AG20443 (cell line): ENCODE measurements at regions not wholly inside any gene's neighbourhood (a gene's known extent, or its start where the extent isn't known, plus 50 kb on each side); places are given as distances from the start of the nearest gene placed in this dataset.
"Not testable (repeated sequence)": the region's sequence is repeated elsewhere in the genome, so short reads cannot be mapped to it uniquely, and the experiment has no call there.

ENCODE experiments used
- DNase-seq: peaks from one replicate; pipeline ENCODE4 v3.0.0; 2012; ENCODE audit warnings: low spot score, mixed read lengths

DNA sequence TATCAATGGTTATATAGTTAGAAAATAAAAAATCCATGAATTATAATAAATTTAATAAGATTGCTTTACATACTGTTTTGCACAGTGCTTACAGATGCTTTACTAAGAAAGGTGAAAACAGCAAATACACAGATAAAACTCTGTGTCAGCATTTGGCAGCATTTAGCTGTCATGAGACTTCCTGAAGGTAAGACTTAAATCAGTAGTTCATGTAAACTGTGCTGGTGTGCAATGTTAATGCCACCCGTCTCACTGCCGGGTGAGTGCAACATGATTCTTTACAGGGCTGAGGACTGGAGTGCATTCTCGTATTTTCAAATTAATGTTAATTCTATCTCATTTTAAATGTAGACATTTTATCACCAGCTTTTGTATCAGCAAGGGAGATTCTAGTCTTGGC is 326.2 kb upstream of the POT1 start:
- DNase-seq: no peak

- DNase-seq: no peak
Measured at GRCh38 chr7:125254566-125254965, 324.9 kb upstream of the POT1 start.

DNA sequence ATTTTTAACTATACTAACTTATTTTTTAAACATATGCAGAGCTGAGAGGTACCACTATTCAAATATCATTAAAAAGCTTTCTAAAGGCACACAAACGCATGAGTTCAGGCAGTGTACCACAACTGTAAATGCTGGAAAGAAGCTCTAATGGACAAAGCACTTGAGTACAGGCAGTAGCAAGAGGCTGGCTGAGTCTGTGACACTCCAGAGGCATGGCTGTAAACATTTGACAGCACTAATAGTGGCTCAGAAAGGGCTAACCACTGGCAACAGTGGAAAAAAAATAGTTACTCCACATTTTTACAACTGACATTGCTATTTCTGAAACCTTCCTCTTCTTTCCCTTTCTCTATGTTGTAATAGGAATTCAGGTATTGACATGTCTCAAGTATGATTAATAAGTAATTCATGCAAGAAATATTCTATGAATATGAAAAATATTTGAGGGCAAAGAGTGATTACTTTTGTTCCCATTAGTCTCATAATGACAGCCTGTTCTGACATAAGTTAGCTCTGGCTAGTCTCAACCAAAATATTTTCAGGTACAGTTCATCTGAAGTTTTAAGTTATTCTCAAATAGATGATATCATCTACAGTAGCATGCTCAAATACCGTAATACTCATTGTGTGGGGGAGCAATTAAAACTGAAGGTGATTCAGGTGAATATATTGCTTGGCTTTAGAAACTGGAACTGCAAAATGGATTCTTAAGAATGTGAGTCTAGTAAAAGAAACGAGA is 324.0 kb upstream of the POT1 start:
- DNase-seq: no peak

DNA sequence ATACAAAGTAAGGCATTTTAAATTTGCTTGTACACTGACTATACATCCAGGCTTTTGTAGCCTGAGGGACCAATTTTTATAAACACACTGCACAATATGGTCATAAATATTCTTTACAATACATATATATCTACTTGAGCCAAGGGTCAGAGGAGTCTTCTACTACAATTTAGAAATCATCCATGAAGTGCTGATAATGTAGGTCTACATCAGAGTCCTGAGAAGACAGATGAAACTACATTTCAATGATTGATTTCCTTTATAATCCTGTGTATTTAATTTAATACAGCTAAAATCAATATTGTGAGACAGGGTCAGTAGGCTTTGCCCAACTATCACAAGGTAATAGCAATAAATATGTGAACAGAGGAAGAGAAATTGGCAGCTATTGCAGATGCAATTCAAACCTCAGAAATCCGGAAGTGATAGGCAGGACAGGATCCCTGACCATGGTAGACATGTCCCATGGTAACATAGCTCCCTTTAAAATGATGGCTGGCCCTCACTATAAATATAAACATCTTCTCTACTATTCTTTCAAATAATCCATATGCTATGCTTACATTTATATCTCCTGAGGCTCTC is 318.0 kb upstream of the POT1 start:
- DNase-seq: no peak

DNA sequence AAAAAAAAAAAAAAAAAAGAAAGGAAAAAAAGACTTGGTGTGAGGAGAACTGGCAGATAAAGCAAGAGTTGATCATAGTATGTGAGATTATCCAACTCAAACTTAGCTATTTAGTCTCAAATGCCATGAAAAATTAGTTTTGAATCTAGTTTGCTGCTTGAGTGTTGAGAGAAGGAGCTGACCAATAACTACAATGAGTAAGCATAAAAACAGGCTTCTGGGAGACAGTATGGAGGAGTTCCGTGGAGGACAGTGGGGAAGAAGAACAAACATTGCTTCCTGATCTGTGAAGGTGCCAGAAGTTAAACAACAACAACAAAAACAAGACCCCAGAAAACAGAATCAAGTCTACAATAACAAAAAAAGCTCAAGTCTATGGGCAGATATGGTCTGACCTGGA is 317.1 kb upstream of the POT1 start:
- no peak for DNase-seq

- no peak for DNase-seq
Measured at GRCh38 chr7:125241548-125241947, 311.9 kb upstream of the POT1 start.

- DNase-seq: no peak
Measured at GRCh38 chr7:125222596-125222995, 293.0 kb upstream of the POT1 start.

GRCh38 chr7:125218076-125218475 is 288.5 kb upstream of the POT1 start:
- no peak for DNase-seq

DNA sequence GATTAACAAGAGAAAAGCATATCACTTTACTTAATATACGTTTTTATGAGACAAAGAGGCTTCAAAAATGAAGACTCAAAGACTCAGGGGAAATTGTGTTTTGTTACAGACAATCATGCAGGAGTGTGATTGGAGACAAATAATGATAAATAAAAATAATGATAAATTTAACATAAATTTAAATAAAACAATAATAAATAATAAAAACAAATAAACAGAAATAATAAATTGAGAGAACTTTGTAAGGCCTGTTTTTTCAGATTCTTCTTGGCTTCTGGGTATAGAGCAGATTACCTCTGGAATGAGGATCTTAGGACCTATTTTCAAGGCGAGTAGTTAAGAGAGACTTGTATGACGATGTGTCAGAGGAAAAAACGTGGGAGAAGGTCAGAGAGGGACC is 271.4 kb upstream of the POT1 start:
- no peak for DNase-seq

DNA sequence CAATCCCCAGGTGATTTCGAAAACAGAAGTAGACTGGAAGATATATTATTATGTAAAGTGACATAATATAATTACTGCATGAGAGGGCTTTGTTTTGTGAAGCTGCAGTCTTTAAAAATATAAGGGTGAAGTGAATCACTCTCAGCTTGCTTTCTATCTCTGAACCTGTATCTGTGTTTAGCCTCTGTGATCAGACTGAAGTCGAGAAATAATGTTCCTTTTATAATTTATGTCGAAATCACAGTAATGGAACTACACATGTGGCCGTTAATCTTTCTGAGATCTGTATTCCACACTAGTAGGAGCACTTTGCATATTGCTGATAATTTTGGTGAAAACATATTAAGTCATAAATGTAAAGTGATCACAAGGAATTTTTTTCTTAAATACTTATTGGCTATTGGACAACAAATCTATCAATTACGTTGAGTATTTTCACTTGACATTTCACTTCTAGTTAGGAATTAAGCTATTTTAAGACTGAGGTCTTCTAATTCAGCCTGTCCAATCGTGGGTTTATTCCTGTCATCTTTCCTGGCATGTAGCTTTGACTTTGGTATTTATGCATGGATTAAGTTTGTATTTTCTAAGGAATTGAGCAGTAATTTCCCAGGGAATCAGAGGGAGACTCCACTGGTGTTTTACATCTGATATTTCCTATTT is 268.2 kb upstream of the POT1 start:
- DNase-seq: no peak

- no peak for DNase-seq
Measured at GRCh38 chr7:125195156-125195555, 265.5 kb upstream of the POT1 start.

DNA sequence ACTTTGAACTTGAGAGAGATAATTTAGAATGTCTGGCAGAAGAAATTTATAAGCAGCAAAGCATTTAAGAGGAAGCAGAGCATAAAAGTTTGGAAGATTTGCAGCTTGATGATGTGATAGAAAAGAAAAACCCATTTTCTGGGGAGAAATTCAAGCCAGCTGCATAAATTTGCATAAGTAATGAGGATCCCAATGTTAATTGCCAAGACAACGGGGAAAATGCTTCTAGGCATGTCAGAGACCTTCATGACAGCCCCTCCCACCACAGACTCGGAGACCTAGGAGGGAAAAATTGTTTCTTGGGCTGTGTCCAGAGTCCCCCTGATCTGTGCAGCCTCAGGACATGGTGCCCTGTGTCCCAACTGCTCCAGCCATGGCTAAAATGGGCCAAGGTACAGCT is 263.6 kb upstream of the POT1 start:
- DNase-seq: no peak

DNA sequence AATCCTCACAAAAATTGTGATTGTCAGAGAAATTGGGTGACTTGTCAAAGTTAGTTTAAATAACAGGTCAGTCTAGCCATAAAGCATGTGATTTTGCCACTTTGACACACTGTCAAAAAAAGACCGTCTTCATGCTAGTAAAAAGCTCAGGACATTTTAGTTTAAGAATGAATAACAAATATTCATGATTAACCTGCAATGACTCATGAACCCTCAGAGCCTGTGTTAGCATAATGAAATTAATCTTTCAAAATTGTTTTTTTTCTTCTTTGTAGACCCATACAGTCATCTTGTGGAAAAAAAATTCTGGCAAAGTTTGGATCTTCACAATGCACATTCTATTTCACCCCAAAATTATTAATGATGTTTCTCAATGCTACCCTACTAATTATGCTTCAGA is 255.2 kb upstream of the POT1 start:
- no peak for DNase-seq

DNA sequence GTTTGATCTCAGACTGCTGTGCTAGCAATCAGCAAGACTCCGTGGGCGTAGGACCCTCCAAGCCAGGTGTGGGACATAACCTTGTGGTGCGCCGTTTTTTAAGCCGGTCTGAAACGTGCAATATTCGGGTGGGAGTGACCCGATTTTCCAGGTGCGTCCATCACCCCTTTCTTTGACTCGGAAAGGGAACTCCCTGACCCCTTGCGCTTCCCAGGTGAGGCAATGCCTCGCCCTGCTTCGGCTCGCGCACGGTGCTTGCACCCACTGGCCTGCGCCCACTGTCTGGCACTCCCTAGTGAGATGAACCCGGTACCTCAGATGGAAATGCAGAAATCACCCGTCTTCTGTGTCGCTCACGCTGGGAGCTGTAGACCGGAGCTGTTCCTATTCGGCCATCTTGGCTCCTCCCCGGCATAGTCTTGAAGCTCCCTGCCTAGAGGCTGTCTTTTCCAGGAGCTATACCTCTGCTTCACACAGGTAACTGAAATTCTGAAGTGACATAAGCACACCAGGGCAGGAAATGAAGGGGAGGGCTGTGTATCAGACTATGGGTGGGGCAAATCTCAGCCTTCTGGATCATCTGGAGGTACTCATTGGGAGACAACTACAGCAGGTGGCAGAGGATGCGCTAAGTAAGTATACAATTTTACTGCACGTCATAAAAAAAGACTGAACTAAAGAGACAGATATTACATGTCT is 252.1 kb upstream of the POT1 start:
- DNase-seq: not testable (repeated sequence)

DNA sequence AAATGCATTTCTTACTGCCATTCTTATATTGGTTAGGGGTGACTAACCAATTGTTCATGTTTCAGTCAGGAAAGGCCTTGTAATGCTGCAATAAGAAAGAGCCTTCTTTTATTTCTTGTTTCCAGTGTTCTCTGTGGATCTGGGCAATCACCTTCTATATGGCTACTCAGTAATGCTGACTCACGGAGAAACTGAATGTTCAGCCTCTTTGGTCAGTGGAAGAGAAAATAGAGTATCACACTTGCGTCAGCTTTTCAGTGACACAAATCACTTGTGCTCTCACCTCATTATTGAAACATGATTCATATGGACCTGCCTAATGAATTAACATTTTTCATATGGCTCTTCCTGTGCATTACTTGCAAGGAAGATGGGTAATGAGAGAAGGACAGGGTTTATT is 243.9 kb upstream of the POT1 start:
- DNase-seq: no peak

DNA sequence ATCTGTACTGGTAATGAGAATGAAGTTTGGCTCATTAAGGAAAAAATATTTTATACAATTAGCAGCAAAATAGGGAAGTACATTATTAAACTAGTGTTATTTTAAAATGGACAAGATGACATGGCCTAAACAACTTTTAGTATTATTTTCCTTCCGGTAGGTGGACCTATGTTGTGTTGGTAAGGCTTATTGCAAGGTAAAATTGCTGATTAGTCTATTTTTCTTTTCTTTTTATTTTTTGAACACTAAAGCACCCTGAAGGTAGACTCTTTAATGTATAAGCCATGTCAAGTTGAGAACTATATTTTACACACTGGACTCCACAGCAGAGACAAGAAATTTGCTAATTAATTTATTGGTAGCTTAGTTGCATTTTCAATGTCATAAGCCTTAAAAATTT is 239.5 kb upstream of the POT1 start:
- DNase-seq: no peak

GRCh38 chr7:125154930-125155329 is 225.3 kb upstream of the POT1 start:
- no peak for DNase-seq

GRCh38 chr7:125149151-125149550 is 219.5 kb upstream of the POT1 start:
- DNase-seq: no peak

GRCh38 chr7:125147047-125147446 is 217.4 kb upstream of the POT1 start:
- DNase-seq: no peak

GRCh38 chr7:125136755-125137532 is 207.3 kb upstream of the POT1 start:
- no peak for DNase-seq

DNA sequence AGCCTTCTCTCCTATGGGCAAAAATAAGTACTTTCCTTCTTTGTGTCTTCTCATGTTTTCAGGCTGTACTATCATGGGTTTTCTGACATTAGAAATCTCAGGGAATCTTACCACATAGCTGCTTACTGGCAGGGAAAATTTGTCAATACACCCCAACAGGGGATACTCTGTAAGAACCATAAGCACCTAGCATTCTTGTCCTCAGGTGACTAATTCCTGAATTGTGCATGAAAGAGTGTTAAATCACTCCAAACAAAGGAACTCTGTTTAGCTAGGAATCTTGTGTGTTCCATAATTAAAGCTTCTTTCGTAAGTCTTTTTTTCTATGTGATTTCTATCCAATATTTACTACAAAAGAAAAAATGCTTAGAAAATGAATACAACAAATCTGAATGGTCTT is 206.7 kb upstream of the POT1 start:
- DNase-seq: no peak

- no peak for DNase-seq
Measured at GRCh38 chr7:125130173-125130572, 200.5 kb upstream of the POT1 start.
